NOMO-1 (cell line): ENCODE measurements at regions not wholly inside any gene's neighbourhood (a gene's known extent, or its start where the extent isn't known, plus 50 kb on each side); places are given as distances from the start of the nearest gene placed in this dataset.

Experiments used
- DNase-seq, 2 experiments: peaks; one replicate each; lab custom pipeline; 2025; ENCODE audit not compliant: unreplicated experiment in 2 of 2; lab: John Stamatoyannopoulos, UW

- no peak for DNase-seq
These were observed 367.3 kb upstream of the C2CD4B start for GRCh38 chr15:62532367-62532766.

- DNase-seq, result no peak
These were observed 368.6 kb upstream of the C2CD4B start for GRCh38 chr15:62533687-62534086.

GRCh38 chr15:62534996-62535395, 369.9 kb upstream of the C2CD4B start:
- no peak for DNase-seq

GRCh38 chr15:62539236-62539635, 374.2 kb upstream of the C2CD4B start:
- no peak for DNase-seq

- DNase-seq, result no peak
These were observed 376.2 kb upstream of the C2CD4B start for GRCh38 chr15:62541250-62541649.

- no peak for DNase-seq
These were observed 376.8 kb upstream of the C2CD4B start for GRCh38 chr15:62541846-62542245.

GRCh38 chr15:62544446-62544845, 379.4 kb upstream of the C2CD4B start:
- no peak for DNase-seq

GRCh38 chr15:62545467-62546227, 380.6 kb upstream of the C2CD4B start:
- DNase-seq, result no peak

- DNase-seq, result no peak
These were observed 381.5 kb upstream of the C2CD4B start for GRCh38 chr15:62546628-62547027.

GRCh38 chr15:62547584-62547983, 382.5 kb upstream of the C2CD4B start:
- no peak for DNase-seq

GRCh38 chr15:62549345-62549970, 384.4 kb upstream of the C2CD4B start:
- DNase-seq, result peak in 1 of 2 experiments; percentile 1

GRCh38 chr15:62550106-62550505, 385.0 kb upstream of the C2CD4B start:
- DNase-seq, result no peak

- DNase-seq, result no peak
These were observed 387.4 kb upstream of the C2CD4B start for GRCh38 chr15:62552444-62552843.

GRCh38 chr15:62553911-62554563, 389.0 kb upstream of the C2CD4B start:
- DNase-seq, result peak in 1 of 2 experiments; percentile 0

GRCh38 chr15:62558640-62559380, 393.7 kb upstream of the C2CD4B start:
- DNase-seq, result no peak

GRCh38 chr15:62559381-62559733, 394.3 kb upstream of the C2CD4B start:
- no peak for DNase-seq

- DNase-seq, result no peak
These were observed 396.0 kb upstream of the C2CD4B start for GRCh38 chr15:62561059-62561519.

- DNase-seq, result no peak
These were observed 396.5 kb upstream of the C2CD4B start for GRCh38 chr15:62561571-62561970.

- DNase-seq, result no peak
These were observed 400.0 kb upstream of the C2CD4B start for GRCh38 chr15:62564886-62565633.

GRCh38 chr15:62565634-62566026, 400.5 kb upstream of the C2CD4B start:
- no peak for DNase-seq
